Caco-2 (cell line): ENCODE measurements at regions not wholly inside any gene's neighbourhood (a gene's known extent, or its start where the extent isn't known, plus 50 kb on each side); places are given as distances from the start of the nearest gene placed in this dataset.

ENCODE experiments used
- BruUV-seq: library from RNA; stranded (reverse); fragments of 400-500 nt; replicated peaks from 2 replicates; lab custom pipeline; 2021; lab: Mats Ljungman, UMichigan
- CTCF ChIA-PET: fragments of 300-600 bp; sonication (Branson Sonifier 250); formaldehyde crosslinking; loops from one replicate; lab custom pipeline; 2022; ENCODE audit warnings: antibody characterized with exemption; lab: Charles Lee
- POLR2A ChIA-PET: fragments of 300-600 bp; sonication (Branson Sonifier 250); formaldehyde crosslinking; loops from one replicate; lab custom pipeline; 2022; ENCODE audit warnings: antibody characterized with exemption; lab: Charles Lee
- DNase-seq, 2 experiments: peaks; one replicate each; pipeline versions ENCODE4 v3.0.0 to v3.0.0-alpha.2; 2020 to 2022
- H3K27me3 ChIP-seq: replicated peaks from 2 replicates; pipeline ENCODE4 v1.6.0; 2011; ENCODE audit warnings: low read length; ENCODE audit not compliant: control insufficient read depth, insufficient read depth
- H3K36me3 ChIP-seq: 2 replicates; pipeline ENCODE4 v1.5.1; 2011; ENCODE audit warnings: low read length; ENCODE audit not compliant: control insufficient read depth, insufficient read depth
- H3K4me1 ChIP-seq: fragments of 250-450 bp; sonication (Bioruptor Pico); 2 replicates; pipeline ENCODE4 v1.5.1; 2020; ENCODE audit warnings: mild to moderate bottlenecking
- H3K4me3 ChIP-seq: 2 replicates; pipeline ENCODE4 v1.5.1; 2011; ENCODE audit warnings: low read depth, mild to moderate bottlenecking, control low read depth, low read length
- H3K9me3 ChIP-seq: fragments of 250-450 bp; sonication (Bioruptor Pico); 2 replicates; pipeline ENCODE4 v1.5.1; 2020; ENCODE audit warnings: mild to moderate bottlenecking, moderate library complexity
- H3K27ac Mint-ChIP-seq: one replicate; pipeline ENCODE4 v1.8.0; 2022; ENCODE audit warnings: mixed read lengths; ENCODE audit not compliant: unreplicated experiment
- H3K27me3 Mint-ChIP-seq: one replicate; pipeline ENCODE4 v1.8.0; 2022; ENCODE audit warnings: mixed read lengths; ENCODE audit not compliant: insufficient read depth, unreplicated experiment
- H3K36me3 Mint-ChIP-seq: one replicate; pipeline ENCODE4 v1.8.0; 2022; ENCODE audit warnings: mild to moderate bottlenecking, mixed read lengths; ENCODE audit not compliant: insufficient read depth, unreplicated experiment
- H3K4me1 Mint-ChIP-seq: one replicate; pipeline ENCODE4 v1.8.0; 2022; ENCODE audit warnings: low read depth, mixed read lengths; ENCODE audit not compliant: unreplicated experiment
- H3K4me3 Mint-ChIP-seq: one replicate; pipeline ENCODE4 v1.8.0; 2022; ENCODE audit warnings: mild to moderate bottlenecking, moderate library complexity, mixed read lengths; ENCODE audit not compliant: unreplicated experiment
- H3K9me3 Mint-ChIP-seq: one replicate; pipeline ENCODE4 v1.8.0; 2022; ENCODE audit warnings: mixed read lengths; ENCODE audit not compliant: unreplicated experiment
- intact Hi-C: fragments of 100-400 bp; cut with micrococcal nuclease; formaldehyde crosslinking; loops from one replicate; pipeline ENCODE4 v1.10.0; 2022; ENCODE audit not compliant: unreplicated experiment
- TF ChIP-seq, protein P1 (sequence below), 2 experiments: fragments of 200-600 bp in 1 of 2; IDR thresholded peaks; 1 replicate in 1 of 2; 2 replicates in 1 of 2; pipeline versions ENCODE4 v1.5.1 to v1.8.0; 2011 to 2022; ENCODE audit warnings: antibody characterized with exemption in 1 of 2, control low read depth in 1 of 2, inconsistent platforms in 1 of 2, low read depth in 1 of 2, low read length in 1 of 2, mild to moderate bottlenecking in 1 of 2, moderate library complexity in 1 of 2; ENCODE audit not compliant: insufficient read depth in 1 of 2, severe bottlenecking in 1 of 2, unreplicated experiment in 1 of 2

DNA sequence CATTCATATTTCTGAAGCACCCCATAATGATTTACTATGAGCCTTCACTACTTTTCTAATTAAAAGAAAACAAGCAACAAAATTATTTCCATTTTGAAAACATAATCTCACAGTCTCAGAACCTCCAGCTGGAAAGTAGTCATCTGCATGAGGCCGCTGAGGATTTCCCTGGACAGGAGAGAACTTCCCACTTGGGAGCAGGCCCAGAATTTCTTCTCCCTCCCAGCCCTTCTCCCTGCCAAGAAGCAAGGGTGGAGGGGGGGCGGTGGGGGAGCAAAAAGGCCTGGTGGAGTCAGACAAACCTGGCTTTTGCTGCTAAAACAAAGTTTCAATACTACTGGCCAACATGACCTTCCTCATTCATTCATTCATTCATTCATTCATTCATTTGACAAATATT, 167.3 kb downstream of the PJA1 start:
- POLR2A ChIA-PET: no interaction called here
- Mint-ChIP-seq H3K27ac (no peak overlapping the region), H3K4me1 (peaks cover 8% of the 10 kb centered on the region), H3K36me3 (no peaks in the 10 kb centered on the region), H3K9me3 (no peaks in the 10 kb centered on the region), H3K4me3 (no peak overlapping the region), H3K27me3 (peaks cover 6% of the 10 kb centered on the region)
- H3K9me3 ChIP-seq: no peaks in the 10 kb centered on the region
- no peak for DNase-seq
- intact Hi-C loops: no loop called here
- H3K4me3 ChIP-seq: no peak overlapping the region
- no TSS peak for BruUV-seq
- H3K4me1 ChIP-seq: 0 out of 2 replicates have a peak, but pooled peaks cover 4% of the 10 kb centered on the region
- no peaks in the 10 kb centered on the region for H3K27me3 ChIP-seq
- TF ChIP-seq, protein P1, sequence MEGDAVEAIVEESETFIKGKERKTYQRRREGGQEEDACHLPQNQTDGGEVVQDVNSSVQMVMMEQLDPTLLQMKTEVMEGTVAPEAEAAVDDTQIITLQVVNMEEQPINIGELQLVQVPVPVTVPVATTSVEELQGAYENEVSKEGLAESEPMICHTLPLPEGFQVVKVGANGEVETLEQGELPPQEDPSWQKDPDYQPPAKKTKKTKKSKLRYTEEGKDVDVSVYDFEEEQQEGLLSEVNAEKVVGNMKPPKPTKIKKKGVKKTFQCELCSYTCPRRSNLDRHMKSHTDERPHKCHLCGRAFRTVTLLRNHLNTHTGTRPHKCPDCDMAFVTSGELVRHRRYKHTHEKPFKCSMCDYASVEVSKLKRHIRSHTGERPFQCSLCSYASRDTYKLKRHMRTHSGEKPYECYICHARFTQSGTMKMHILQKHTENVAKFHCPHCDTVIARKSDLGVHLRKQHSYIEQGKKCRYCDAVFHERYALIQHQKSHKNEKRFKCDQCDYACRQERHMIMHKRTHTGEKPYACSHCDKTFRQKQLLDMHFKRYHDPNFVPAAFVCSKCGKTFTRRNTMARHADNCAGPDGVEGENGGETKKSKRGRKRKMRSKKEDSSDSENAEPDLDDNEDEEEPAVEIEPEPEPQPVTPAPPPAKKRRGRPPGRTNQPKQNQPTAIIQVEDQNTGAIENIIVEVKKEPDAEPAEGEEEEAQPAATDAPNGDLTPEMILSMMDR (IDR thresholded peaks at IDR 0.05; ENCODE audit: insufficient read depth in 1 of 2, low read depth in 1 of 2, low read length in 1 of 2, severe bottlenecking in 1 of 2, unreplicated experiment in 1 of 2): no peak
- H3K36me3 ChIP-seq: no peaks in the 10 kb centered on the region
- CTCF ChIA-PET: no interaction called here

DNA sequence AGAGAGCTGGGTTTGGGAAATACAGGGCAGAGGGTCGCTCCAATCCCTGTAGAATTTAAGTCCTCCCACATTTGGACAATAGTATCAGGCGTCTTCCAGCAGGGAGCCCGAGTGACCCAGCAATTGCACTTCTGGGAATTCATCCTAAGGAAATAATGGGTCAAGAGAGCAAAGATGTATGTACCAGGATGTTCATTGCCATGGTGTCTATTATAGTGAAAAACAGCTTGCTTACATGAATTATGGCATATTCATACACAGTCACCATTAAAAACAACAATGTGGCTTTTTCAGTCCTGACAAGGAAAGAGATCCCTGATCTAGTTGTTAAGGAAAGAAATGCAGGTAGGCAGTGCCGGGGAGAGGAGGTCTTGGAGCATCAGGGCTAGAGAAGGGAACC, 167.7 kb downstream of the PJA1 start:
- no peaks in the 10 kb centered on the region for H3K9me3 Mint-ChIP-seq
- ChIA-PET POLR2A (no interaction called here), CTCF (no interaction called here)
- peaks cover 8% of the 10 kb centered on the region for H3K4me1 Mint-ChIP-seq
- no peak overlapping the region for H3K4me3 Mint-ChIP-seq
- H3K27ac Mint-ChIP-seq: no peak overlapping the region
- Histone ChIP-seq H3K4me3 (no peak overlapping the region), H3K4me1 (0 out of 2 replicates have a peak, but pooled peaks cover 4% of the 10 kb centered on the region), H3K27me3 (no peaks in the 10 kb centered on the region), H3K9me3 (no peaks in the 10 kb centered on the region), H3K36me3 (no peaks in the 10 kb centered on the region)
- no peaks in the 10 kb centered on the region for H3K36me3 Mint-ChIP-seq
- TF ChIP-seq, protein P1 (IDR thresholded peaks at IDR 0.05; ENCODE audit: insufficient read depth in 1 of 2, low read depth in 1 of 2, low read length in 1 of 2, severe bottlenecking in 1 of 2, unreplicated experiment in 1 of 2): no peak
- intact Hi-C loops: no loop called here
- no peak for DNase-seq
- peaks cover 6% of the 10 kb centered on the region for H3K27me3 Mint-ChIP-seq
- no TSS peak for BruUV-seq

DNA sequence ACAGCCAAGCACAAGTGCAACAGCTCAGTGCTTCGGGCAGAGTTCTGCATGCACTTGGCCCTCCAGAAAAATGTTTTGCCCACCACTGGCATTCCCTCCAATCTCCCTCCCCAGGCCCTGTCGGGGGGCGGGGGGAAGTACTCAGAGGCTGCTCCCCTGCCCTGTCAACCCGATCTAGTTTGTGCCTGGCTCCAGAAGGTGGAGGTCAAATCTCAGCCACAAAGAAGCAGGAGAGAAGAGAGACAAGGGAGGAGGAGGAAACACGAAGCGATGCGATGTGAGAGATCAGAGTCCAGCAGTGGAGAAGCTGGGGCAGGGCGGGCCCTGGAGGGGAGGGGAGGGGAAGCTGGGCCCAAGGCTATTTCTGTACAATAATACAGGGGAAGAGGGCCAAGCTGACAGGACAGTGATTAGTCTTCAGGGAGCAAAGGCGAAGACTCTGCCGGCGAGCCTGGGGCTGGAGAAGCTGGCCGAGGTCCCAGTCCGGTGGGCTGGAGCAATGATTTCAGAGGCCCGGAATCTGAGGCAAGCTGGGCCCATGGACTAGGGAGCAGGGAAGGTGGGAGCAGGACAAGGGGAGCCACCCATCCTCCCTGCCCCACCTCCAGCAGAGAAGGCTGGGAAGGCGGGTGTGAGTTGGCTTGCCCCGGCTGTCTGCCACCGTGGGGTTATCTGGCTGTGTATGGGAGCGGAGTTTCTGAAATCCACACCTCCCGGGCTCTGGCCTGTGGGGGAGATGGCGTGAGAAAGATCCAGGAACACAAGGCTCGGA, 167.1 kb downstream of the EFNB1 start:
- Histone ChIP-seq H3K4me1 (0 out of 2 replicates have a peak, but pooled peaks cover 4% of the 10 kb centered on the region), H3K27me3 (no peaks in the 10 kb centered on the region), H3K36me3 (no peaks in the 10 kb centered on the region), H3K9me3 (no peaks in the 10 kb centered on the region), H3K4me3 (no peak overlapping the region)
- no peak overlapping the region for H3K27ac Mint-ChIP-seq
- H3K4me1 Mint-ChIP-seq: peaks cover 8% of the 10 kb centered on the region
- peak; percentile 16 to 42 for DNase-seq
- TF ChIP-seq, protein P1 (IDR thresholded peaks at IDR 0.05; ENCODE audit: insufficient read depth in 1 of 2, low read depth in 1 of 2, low read length in 1 of 2, severe bottlenecking in 1 of 2, unreplicated experiment in 1 of 2): no peak
- ChIA-PET CTCF (interaction anchor here (0.5 to 0.7 kb wide), 2 partner anchors 113 to 168 kb away, joined by 3 read pairs; no protein-coding TSS in a partner anchor), POLR2A (no interaction called here)
- H3K27me3 Mint-ChIP-seq: no peaks in the 10 kb centered on the region
- H3K9me3 Mint-ChIP-seq: no peaks in the 10 kb centered on the region
- H3K4me3 Mint-ChIP-seq: no peak overlapping the region
- no TSS peak for BruUV-seq
- H3K36me3 Mint-ChIP-seq: no peaks in the 10 kb centered on the region
- intact Hi-C loops: no loop called here
